Common myeloid progenitor, CD34-positive (primary cell): ENCODE measurements at regions not wholly inside any gene's neighbourhood (a gene's known extent, or its start where the extent isn't known, plus 50 kb on each side); places are given as distances from the start of the nearest gene placed in this dataset.

Source experiments
- CTCF ChIA-PET: fragments of 350-600 bp; sonication (Branson Sonifier 250); formaldehyde crosslinking; loops from one replicate; lab custom pipeline; 2021; ENCODE audit warnings: antibody characterized with exemption; lab: Charles Lee
- POLR2A ChIA-PET: fragments of 350-600 bp; sonication (Branson Sonifier 250); formaldehyde crosslinking; loops from one replicate; lab custom pipeline; 2021; ENCODE audit warnings: antibody characterized with exemption; lab: Charles Lee
- DNase-seq, 3 donors: peaks; one replicate each; pipeline versions ENCODE4 v3.0.0 to v3.0.0-alpha.2; 2013
- H3K27ac ChIP-seq, 2 experiments: 1 replicate in 1 of 2; 2 replicates in 1 of 2; pipeline ENCODE4 v1.7.0; 2013; ENCODE audit warnings: inconsistent platforms in 2 of 2, low read length in 2 of 2, mild to moderate bottlenecking in 2 of 2, low read depth in 1 of 2, moderate library complexity in 1 of 2; ENCODE audit not compliant: severe bottlenecking in 2 of 2, insufficient read depth in 1 of 2, poor library complexity in 1 of 2
- H3K27me3 ChIP-seq, 5 experiments: replicated peaks in 2 of 5; 1 replicate in 3 of 5; 2 replicates in 2 of 5; pipeline versions ENCODE4 v1.6.1 to v1.7.0; 2013; ENCODE audit warnings: low read length in 4 of 5, mild to moderate bottlenecking in 2 of 5, moderate library complexity in 2 of 5, inconsistent platforms in 1 of 5; ENCODE audit not compliant: insufficient read depth in 5 of 5, control insufficient read depth in 4 of 5
- H3K36me3 ChIP-seq, 4 experiments: 1 replicate in 2 of 4; 2 replicates in 2 of 4; pipeline versions ENCODE4 v1.6.1 to v1.7.0; 2013; ENCODE audit warnings: low read length in 3 of 4, control low read depth in 1 of 4, mild to moderate bottlenecking in 1 of 4; ENCODE audit not compliant: control insufficient read depth in 4 of 4, insufficient read depth in 4 of 4
- H3K4me1 ChIP-seq, 4 experiments: 1 replicate in 3 of 4; 2 replicates in 1 of 4; pipeline versions ENCODE4 v1.6.1 to v1.7.1; 2013; ENCODE audit warnings: low read length in 3 of 4, mild to moderate bottlenecking in 3 of 4, control low read depth in 1 of 4, inconsistent platforms in 1 of 4, moderate library complexity in 1 of 4; ENCODE audit not compliant: control insufficient read depth in 4 of 4, insufficient read depth in 4 of 4; ENCODE audit errors: control extremely low read depth in 1 of 4
- H3K4me3 ChIP-seq, 7 experiments: 1 replicate in 4 of 7; 2 replicates in 3 of 7; pipeline versions ENCODE4 v1.5.1 to v1.7.0; 2013; ENCODE audit warnings: mild to moderate bottlenecking in 7 of 7, low read length in 6 of 7, moderate library complexity in 6 of 7, inconsistent platforms in 2 of 7, low read depth in 2 of 7, control low read depth in 1 of 7; ENCODE audit not compliant: insufficient read depth in 4 of 7, control insufficient read depth in 1 of 7; ENCODE audit errors: extremely low read depth in 1 of 7
- H3K9me3 ChIP-seq, 5 experiments: 1 replicate in 4 of 5; 2 replicates in 1 of 5; pipeline versions ENCODE4 v1.6.1 to v1.7.1; 2013; ENCODE audit warnings: low read length in 4 of 5, mild to moderate bottlenecking in 2 of 5, inconsistent platforms in 1 of 5, low read depth in 1 of 5, moderate library complexity in 1 of 5; ENCODE audit not compliant: control insufficient read depth in 4 of 5, insufficient read depth in 2 of 5; ENCODE audit errors: control extremely low read depth in 1 of 5
- WGBS: methylation state at CpG from one replicate; pipeline ENCODE4 v1.1.5; 2013; ENCODE audit not compliant: insufficient coverage; 5-methylcytosine and 5-hydroxymethylcytosine counted together

DNA sequence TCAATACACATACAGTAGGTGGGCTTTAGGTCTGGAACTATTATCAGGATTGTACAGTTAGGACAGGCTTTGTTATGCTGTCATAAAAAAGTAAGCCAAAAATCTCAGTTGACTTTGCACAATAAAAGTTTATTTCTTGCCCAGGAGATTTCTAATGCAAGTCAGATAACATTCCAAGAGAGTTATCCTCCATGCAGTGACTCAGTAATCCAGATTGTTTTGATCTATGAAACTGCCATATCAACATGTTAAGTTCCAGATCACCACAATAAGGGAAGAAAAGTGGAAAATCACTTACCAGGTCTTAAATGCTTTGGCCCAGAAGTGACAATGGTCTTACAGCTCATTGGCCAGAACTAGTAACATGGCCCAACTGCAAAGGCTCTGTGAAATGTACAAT is 636.2 kb upstream of the KLF12 start:
- Histone ChIP-seq H3K4me3 (no peak overlapping the region), H3K27ac (no peak overlapping the region), H3K4me1 (no peaks in the 10 kb centered on the region), H3K36me3 (no peaks in the 10 kb centered on the region), H3K9me3 (peaks cover 0 to 2% (median 0%) of the 10 kb centered on the region in 5 experiments), H3K27me3 (no peaks in the 10 kb centered on the region)
- POLR2A ChIA-PET: no interaction called here
- no peak for DNase-seq
- CTCF ChIA-PET: no interaction called here

DNA sequence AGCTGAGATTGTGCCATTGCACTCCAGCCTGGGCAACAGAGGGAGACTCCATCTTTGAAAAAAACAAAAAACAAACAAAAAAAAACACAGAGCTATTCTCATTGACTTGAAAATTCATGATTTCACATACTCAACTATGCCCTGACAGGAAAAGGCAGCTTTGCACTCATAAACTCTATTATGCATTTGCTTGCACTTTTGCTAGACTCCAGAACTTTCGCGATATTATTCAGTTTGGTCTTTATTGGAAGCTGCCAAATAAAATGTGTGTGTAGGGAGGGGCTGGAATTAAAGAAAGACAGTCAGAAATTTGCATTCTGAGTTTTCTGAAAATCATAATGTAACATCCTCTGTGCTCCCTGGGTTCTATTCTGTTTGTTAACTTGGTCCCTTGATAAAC is 635.1 kb upstream of the KLF12 start:
- no peak for DNase-seq
- H3K4me1 ChIP-seq: no peaks in the 10 kb centered on the region
- 100% methylated on average over 2 of the region's 2 CpGs for WGBS
- CTCF ChIA-PET: no interaction called here
- H3K27me3 ChIP-seq: no peaks in the 10 kb centered on the region
- H3K27ac ChIP-seq: no peak overlapping the region
- no peaks in the 10 kb centered on the region for H3K36me3 ChIP-seq
- POLR2A ChIA-PET: no interaction called here
- peaks cover 0 to 2% (median 0%) of the 10 kb centered on the region in 5 experiments for H3K9me3 ChIP-seq
- H3K4me3 ChIP-seq: no peak overlapping the region

DNA sequence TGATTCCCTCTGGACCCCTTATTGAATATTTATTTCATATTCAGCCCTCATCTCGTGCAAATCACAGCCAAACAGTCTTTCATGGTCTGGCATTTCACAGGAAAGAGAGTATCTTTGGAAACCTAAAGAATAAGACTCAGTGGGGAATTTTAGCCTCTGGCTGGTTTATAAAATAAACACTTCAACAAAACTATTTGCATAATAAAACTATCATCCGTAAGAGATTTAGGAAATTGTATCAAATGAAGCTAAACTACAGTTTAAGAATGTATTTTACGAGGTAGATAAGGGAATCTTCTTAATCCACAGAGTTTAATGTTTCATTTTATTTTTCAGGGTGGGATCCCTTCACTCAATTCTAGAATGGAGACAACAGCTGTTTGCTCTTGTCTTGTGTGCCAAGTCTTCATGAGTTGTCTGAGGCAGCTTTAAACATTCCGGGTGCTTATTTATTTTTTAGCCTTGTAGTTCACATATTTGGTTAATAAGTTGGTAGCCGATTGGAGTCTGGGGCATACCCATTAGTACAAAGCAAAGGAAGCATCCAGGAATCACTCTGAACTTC is 634.4 kb upstream of the KLF12 start:
- CTCF ChIA-PET: no interaction called here
- no peak overlapping the region for H3K4me3 ChIP-seq
- H3K9me3 ChIP-seq: peaks cover 0 to 2% (median 0%) of the 10 kb centered on the region in 5 experiments
- WGBS: 100% methylated on average over 1 of the region's 5 CpGs
- no peak overlapping the region for H3K27ac ChIP-seq
- DNase-seq: no peak
- no peaks in the 10 kb centered on the region for H3K36me3 ChIP-seq
- no peaks in the 10 kb centered on the region for H3K27me3 ChIP-seq
- no peaks in the 10 kb centered on the region for H3K4me1 ChIP-seq
- POLR2A ChIA-PET: no interaction called here

DNA sequence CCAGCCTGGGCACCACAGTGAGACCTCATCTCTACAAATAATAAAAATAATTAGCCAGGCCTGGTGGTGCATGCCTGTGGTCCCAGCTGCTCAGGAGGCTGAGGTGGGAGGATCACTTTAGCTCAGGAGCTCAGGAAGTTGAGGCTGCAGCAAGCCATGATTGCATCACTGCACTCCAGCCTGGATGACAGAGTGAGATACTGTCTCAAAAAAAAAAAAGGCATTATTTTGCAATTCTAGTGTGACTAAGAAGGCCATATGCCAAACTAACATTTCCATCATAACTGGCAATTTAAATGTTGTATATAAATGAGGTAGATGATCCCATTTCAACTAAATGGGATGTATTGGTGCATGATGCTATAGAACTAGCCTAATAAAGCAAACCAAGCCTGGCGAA is 632.8 kb upstream of the KLF12 start:
- Histone ChIP-seq H3K9me3 (peaks cover 0 to 2% (median 0%) of the 10 kb centered on the region in 5 experiments), H3K27me3 (no peaks in the 10 kb centered on the region), H3K4me3 (no peak overlapping the region), H3K4me1 (no peaks in the 10 kb centered on the region), H3K27ac (no peak overlapping the region), H3K36me3 (no peaks in the 10 kb centered on the region)
- no peak for DNase-seq
- POLR2A ChIA-PET: interaction anchor here (0.6 kb wide), 1 partner anchor 1947 kb away, joined by 3 read pairs; no protein-coding TSS in a partner anchor
- CTCF ChIA-PET: no interaction called here
- WGBS: no CpG with 5 or more reads among the region's 1 CpG

DNA sequence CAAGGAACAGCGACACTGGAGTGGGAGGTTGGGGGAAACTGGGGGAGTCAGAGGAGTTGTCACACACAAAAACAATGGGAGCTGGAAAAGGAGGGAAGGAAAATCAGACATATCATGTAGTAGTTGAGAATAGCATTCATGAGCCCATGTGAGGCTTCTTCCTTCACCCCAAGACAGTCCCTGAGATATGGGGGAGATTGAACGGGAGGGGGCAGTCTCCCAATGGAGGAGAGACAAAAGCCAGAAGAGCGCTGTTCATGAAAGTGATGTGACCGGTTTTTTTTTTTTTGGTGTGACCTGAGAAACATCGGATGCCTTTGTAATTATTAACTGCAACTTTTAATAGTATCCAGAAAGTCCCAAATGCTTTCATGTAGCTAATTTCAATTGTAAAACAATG is 631.8 kb upstream of the KLF12 start:
- Histone ChIP-seq H3K4me1 (no peaks in the 10 kb centered on the region), H3K9me3 (peaks cover 0 to 2% (median 0%) of the 10 kb centered on the region in 5 experiments), H3K4me3 (no peak overlapping the region), H3K27ac (no peak overlapping the region), H3K27me3 (no peaks in the 10 kb centered on the region), H3K36me3 (no peaks in the 10 kb centered on the region)
- DNase-seq: no peak
- ChIA-PET POLR2A (no interaction called here), CTCF (no interaction called here)
- whole genome bisulfite sequencing: 75% methylated on average over 2 of the region's 5 CpGs

DNA sequence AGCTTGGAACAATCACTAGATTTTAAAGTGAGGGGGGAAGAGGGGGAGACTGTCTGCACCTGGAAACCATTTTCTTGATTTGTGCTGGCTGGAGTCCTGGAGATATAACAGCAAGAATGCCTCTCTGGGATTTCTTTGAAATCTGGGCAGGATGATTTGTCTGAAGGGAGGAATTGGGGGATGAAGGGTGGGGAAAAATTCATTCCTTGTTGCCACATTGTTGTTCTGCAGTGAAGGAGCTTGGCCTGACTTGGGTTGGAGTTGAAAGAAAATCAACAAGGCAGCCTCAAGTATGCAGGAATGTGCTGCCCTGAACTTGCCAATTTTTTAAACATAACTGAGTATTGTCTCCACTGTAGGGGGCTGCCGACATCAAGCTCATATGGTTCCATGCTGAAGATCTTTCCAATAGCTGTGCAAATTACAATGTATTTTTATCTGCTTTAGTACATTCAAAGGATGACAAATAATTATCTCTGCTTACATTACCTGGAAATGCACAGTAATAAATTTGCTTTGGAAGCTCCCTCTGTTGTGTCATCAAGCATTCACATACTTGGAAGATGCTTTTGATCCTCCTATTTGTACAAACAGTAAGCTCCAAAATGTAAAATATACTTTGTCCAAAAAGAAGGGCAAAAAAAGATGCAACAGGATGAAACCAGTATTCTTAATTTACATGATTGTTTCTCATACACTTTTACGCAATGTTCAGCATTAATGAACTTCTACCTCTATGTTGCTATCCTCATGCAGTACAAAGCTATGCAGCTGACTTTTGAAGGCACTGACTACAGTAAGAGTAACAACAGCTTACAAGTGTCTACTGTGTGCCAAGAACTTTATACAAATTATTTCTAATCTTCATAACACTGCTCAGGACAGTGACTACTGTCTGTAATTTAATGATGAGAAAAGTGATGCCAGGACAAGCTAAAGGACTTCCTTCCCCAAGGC is 627.9 kb upstream of the KLF12 start:
- no peak overlapping the region for H3K27ac ChIP-seq
- H3K4me1 ChIP-seq: no peaks in the 10 kb centered on the region
- no peak overlapping the region for H3K4me3 ChIP-seq
- CTCF ChIA-PET: no interaction called here
- no peaks in the 10 kb centered on the region for H3K9me3 ChIP-seq
- no CpG with 5 or more reads among the region's 2 CpGs for WGBS
- no peaks in the 10 kb centered on the region for H3K36me3 ChIP-seq
- no peak for DNase-seq
- POLR2A ChIA-PET: no interaction called here
- H3K27me3 ChIP-seq: no peaks in the 10 kb centered on the region

DNA sequence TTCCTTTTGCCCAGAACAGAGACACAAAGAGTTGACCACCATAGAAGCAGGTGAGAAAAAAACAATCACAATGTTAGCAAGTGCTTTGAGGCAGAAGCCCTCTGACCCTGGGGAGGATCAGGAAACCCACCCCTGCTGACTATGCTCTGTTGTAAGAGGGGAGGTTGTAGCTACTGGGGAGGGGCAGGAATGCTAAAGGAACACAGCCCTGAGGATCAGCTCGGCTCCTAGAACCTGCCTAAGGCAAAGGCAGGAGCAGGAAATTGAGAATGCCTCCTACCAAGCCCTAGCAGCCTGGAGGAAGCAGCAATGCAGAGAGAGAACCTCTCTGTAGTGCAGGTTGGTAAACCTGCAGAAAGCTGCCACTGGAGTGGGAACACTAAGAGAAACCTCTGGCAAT is 624.0 kb upstream of the KLF12 start:
- ChIA-PET CTCF (no interaction called here), POLR2A (no interaction called here)
- Histone ChIP-seq H3K36me3 (no peaks in the 10 kb centered on the region), H3K4me3 (no peak overlapping the region), H3K9me3 (no peaks in the 10 kb centered on the region), H3K27ac (no peak overlapping the region), H3K27me3 (no peaks in the 10 kb centered on the region), H3K4me1 (no peaks in the 10 kb centered on the region)
- 22% methylated on average over 1 of the region's 1 CpG for WGBS
- no peak for DNase-seq
